Hypothalamus (tissue), 51 donors: ENCODE measurements at regions not wholly inside any gene's neighbourhood (a gene's known extent, or its start where the extent isn't known, plus 50 kb on each side); places are given as distances from the start of the nearest gene placed in this dataset.
A peak's percentile ranks its signal among the peaks of the same experiment; 100 is the strongest.
"Not testable (repeated sequence)": the region's sequence is repeated elsewhere in the genome, so short reads cannot be mapped to it uniquely, and the experiment has no call there.

Experiments
- DNase-seq, 51 donors: peaks; one replicate each; lab custom pipeline; 2025; lab: John Stamatoyannopoulos, UW

DNA sequence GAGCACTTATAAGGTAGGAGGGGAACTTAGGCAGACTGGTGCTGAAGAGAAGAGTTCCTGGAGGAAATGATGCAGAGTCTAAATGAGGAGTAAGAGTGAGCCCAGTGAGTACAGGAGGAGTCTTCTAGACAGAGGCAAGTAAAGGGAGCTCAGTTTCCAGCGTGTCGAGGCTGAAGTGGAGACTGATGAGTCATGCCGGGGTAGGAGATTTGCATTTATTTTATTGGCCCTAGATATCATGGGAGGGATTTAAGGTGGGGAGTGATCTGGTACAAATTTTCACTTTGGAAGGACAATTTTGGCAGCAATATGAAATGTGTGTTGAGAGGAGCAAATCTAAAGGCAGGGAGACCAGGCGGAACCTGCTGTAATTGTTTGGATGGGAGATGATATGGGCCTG is 157.5 kb downstream of the TTC8 start:
- no peak for DNase-seq

DNA sequence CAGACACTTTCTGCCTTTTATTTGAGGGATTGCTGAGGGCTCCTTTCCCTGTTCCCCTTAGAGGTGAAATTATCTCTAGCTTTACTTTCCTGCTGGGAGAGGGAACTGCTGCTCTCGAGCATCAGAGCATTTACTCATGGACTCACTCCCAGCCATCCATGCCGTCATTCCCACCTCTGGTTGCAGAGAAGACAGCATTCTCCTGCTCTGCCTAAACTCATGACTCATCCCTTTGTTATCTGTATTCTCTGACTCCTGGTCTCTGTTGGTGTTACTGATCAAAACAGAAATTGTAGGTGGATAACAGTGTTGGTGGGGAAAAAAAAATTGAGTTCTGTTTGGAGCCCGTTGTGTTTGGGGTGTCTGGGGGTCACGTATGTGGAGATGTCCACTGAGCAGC is 159.3 kb downstream of the TTC8 start:
- no peak for DNase-seq

DNA sequence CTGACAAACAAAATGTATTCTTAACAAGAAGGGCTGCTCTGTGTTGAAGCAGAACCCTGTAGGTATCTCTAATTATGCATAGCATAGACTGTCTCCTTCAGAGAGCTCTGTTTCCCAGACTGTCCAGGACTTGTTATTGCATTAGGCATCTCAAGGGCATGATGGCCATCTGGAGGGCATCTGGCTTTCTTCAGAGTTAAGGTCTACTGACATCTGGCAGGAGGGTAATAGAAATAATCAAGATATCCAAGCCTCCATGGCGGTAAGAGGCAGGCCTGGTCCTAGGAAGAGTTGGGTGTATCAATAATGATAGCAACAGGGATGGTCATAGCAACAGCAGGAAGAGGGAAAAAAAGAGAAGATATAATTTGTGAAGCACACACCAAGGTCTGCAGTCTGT is 161.2 kb downstream of the TTC8 start:
- DNase-seq, result no peak

DNA sequence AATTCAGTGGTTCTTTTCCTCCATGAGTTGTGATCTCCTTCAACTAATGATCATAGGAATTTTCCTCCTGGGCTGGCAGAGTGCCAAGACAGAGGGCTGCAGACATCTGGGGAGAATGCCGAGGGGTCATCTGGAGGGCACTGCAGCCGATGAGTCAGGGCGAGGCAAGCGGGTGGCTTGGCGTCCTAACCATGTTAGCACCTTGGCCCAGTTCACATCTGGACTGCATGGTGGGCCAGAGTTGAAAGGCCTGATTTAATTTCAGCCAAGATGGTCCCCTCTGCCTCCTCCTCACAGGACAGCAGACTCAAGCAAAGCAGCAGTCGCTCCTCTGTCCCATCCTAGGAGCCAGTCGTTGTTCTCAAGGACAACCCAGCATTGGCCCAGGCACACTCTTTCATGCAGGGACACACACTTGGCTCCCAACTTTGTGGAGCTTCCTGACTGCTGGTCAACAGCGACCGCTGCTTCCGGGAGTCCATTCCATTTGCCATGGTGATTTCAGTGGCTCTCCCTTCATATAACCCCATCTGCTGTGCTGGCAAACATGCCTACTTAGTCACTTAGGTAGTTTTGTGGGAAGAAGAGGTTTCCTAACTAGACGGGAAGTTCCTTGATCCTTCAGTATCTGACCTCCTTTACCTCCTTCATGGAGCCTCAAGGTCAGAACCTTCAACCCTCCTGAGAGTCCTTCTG is 161.8 kb downstream of the TTC8 start:
- DNase-seq, result no peak

DNA sequence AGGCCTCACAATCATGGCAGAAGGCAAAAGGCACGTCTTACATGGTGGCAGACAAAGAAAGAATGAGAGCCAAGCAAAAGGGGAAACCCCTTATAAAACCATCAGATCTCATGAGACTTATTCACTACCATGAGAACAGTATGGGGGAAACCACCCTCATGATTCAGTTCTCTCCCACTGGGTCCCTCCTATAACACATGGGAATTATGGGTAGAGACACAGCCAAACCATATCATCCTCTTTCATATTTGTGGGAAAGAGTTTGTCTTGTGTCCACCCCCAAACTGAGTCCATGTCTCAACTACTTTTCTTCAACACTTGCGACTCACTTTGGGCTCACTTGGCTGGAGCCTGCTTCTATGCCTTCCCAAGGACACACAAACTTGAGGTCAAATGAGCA is 162.5 kb downstream of the TTC8 start:
- DNase-seq, result not testable (repeated sequence)

DNA sequence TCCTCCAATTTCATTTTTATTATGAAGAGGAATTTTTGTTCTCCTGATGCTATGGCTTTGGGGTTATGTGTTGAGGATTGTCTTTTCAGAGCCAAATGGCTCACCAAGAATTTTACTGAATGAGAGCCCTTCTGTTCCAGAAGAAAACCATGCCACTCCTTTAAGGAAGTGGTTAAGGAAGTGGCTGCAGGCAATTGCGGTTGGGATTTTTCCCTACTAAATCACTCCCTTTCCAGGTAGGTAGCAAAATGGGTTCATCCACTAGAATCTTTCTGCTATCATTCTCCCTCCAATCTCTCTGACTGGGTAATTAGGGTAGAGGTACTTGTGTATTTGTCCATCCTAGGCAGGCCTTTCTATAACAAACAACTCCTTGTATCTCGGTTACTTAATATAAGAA is 163.1 kb downstream of the TTC8 start:
- no peak for DNase-seq

DNA sequence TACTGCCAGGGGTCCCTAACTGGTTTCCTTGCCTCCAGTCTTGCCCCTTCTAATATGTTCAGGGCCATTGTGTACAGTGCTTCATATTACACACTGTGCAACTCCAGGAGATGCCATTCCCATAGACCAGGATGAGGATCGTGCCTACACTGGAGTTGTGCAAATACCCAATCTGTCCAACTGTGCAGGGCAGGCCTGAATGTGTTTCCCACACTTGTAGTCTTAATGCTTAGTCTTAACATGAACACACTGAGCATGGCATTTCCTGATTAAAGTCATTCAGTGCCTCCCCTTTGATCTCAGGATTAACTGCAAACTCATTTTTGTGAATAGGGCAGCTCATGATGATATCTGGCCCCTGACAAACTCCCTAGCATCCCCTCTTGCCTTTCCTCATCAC is 165.5 kb downstream of the TTC8 start:
- DNase-seq, result no peak

DNA sequence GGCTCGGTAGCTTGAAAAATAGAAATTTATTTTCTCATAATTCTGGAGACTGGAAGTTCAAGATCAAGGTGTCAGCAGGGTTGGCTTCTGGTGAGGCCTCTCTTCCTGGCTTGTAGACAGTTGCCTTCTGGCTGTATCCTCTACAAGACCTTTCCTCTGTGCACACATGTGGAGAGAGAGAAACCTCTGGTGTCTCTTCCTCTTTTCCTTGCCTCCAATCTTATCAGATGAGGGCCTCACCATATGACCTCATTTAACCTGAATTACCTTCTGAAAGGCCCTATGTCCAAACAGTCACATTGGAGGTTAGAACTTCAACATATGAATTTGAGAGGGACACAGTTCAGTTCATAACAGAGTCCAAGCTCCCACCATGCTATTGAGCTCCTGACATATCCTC is 166.4 kb downstream of the TTC8 start:
- DNase-seq, result no peak

DNA sequence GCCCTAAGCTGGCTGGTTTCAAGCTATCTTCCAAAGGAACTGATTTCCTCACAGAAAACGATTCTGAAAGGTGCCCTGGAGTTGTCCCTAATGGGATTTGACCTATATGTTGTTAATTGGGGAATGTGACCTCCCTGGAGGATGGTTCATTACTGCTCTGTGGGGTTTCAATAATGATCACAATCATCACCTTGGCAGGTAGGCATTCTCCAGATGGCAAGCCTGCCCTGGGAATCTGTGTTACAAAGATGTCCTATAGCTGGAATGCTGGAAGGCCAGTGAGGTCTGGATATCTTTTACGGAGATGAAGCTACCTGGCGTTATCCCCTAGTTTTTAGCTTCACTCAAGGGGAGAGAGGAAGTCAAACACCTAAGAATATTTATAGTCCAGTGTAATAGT is 167.6 kb downstream of the TTC8 start:
- no peak for DNase-seq

DNA sequence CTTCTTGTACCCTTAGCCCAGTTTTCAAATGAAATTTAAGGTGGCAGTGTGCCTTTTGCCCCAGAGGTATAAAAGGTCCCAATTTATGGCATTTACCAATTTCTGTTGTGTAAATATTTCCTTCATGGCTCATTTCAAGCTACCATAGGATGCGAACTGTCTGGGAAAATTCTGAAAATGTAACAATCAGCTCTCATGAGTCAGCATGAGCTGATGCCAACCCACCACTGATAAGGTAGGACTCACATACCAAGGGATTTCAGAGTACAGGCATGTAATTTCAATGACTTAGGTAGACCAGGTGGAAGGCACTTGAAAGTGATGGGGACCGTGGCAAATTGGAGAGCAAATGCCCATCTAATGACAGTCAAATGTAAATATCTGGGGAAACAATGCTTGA is 169.5 kb downstream of the TTC8 start:
- DNase-seq, result no peak

DNA sequence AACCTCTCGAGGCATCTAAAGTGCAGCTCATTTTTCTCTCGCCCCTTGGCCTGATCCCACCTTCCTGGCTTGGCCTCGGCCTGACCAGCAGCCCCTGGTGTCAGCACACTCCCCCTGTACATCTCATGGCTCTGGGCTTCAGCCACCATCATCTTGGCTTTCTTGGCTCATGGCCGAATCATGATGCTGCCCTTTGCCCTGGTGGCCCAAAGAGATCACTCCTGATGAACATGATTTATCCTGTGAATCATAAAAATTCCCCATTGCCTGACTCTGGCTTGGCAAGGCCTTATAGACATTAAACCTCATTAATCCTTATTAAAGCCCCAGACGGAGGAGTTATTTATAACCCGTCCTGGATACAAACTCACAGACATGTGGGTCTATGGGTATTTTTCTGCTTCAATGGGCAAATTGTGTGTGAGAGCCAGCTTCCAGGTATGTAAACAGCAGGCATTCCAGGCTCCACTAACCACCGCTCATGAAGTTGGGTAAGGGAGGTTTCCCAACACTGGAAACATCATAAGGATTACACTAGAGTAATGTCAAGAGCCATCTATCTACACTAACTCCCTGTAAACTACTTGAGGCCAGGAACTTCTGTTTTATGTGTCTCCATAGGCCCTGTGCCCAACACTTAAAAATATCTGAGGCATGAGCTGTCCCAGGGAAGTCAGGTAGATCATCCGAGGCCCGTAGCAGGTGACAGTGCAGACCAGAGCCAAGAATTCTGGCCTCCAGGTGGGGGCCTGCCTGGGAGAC is 171.2 kb downstream of the TTC8 start:
- DNase-seq, result no peak

DNA sequence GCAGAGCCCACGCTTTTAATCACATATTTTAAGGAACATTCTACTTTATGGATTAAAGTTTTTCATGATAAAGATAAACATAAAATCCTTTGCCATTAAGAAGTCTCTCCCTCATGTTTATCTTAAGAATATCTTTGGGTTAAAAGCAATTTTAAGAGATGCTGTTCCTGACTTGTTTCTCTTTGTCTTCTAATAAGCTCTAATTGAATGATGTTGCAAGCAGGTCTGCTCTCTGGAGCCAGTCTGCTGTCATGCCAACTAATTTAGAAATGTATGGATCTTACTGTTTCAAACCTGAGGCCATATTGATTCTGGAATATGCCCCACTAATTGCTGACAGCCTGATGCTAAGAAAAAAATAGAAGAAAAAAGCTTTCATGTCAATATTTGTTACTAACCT is 173.6 kb downstream of the TTC8 start:
- DNase-seq, result no peak

DNA sequence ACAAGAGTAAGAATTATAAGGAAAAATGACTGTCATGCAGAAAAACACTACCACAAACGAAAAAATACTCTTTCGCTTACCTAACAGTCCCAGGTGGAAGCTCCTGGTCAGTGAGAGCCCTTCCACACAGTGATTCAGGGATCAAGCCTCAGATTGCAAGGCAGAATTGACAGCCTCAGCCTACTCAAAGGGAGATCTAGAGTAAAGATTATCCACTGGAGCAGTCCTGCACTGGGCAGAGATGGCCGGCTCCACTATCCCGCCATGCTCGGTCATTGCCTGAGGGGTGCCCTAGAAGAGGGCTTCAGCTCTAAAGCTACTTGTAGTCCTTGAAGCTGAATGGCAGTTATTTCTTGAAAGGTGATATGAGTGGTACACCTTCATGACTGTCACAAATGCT is 174.7 kb downstream of the TTC8 start:
- no peak for DNase-seq

DNA sequence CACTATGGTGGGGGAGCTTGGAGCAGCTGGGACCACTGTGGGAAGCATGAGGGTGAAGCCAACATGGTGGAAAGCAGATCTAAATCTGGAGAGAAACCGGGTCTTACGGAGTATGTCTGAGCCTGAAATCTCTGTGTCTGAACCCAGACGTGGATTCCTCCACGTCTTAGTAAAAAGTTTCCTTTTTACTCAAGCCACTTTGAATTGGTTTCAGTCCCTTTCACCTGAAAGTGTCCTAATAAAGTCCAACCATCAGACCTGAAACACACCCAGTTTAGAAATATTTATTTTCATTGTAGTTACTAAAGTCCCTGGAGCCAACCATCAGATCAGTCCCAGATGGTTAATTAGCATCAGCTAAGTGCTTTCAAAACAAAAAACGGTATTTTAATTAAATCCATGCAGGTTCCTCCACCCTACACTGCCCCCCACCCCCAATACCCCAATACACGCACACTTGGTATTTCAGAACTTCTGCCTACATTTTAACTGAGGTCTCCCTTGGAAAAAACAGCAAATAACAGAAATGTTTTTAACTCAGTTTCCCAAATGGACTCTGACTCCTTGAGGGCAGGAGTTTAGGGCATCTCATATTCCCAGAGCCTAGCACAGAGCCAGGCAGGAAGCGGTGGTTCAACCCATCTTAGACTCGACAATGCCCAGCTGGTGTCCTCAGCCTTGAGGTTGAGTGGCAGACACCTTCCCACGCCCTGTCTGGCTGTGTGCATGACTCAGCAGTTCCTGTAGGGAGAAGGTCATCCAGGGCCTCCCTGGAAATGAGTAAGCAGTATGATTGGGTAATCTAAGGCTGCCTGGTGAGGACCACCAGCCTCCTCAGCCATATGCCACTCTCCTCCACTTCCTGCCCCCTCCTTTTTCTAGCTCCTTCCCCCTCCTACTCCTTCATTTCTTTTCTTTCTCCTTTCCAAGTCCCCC is 175.8 kb downstream of the TTC8 start:
- peak in 1 of 51 donors; percentile 30 for DNase-seq

DNA sequence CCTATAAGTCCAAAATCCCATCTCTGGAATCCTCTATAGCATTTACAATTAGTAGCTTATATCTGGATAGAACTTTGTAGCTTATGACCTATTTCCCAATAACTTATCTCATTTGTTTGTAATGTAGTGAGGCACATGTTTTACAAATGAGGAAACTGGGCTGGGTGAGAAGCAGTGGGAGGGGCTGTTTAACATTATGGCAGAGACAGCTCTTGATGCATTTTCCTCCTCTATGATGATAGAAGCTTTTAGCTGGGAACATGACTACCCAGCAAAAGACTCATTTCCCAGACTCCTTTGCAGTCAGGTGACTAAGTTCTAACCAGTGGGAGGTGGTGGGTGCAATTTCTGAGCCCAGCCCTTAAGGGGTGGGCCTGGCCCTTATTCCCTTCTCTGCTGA is 179.7 kb downstream of the TTC8 start:
- no peak for DNase-seq

DNA sequence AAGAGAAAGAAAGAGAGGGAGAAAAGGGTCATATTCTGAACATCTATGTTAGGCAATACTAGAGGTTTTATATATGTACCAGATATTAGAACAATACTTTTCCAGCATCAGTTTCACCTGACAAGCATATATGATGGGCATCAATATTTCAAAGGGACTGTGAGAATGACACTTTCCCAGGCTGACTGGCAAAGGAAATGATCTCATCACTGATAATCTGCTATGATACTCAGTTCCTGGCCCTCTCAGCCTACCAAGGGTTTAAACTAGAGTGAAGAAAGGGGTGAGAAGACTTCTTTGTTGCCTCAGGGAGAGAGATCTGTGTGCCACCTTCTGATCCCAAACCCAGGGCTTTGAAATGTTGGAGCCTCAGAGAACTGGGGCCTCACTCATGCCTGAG is 183.5 kb downstream of the TTC8 start:
- no peak for DNase-seq

DNA sequence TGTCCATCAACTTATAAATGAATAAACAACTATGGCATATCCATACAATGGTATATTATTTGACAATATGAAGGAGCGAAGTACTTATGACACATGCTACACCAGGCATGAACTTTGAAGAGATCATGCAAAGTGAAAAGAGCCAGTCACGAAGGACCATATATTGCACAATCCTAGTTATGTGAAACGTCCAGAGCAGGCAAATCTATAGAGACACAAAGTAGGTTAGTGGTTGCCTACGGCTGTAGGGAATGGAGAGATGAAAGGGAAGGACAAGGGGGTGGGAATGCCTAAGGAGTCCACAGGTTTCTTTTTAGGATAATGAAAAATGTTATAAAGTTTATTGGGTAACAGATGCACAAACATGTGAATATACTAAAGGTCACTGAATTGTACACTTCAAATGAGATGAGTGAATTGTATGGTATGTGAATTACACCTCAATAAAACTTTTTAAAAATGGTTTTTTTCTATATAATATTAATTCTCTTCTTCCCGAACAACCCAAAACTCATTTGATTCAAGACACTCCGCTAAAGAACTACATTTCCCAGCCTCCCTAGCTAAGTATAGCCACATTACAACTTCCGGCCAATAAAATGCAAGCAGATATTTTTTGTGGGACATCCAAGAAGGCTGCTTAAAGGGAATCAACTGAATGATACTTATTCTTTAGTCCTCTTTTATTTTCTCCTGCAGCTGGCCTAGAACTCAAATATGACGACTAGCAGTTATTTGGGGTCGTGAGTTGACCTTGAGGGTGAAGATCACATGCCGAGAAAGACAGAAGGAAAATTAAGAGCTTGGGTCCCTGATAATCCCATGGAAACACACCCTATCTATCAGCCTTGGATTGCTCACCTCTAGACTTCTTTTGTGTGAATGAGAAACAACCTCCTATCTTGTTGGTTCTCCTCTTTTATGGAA is 187.2 kb downstream of the TTC8 start:
- no peak for DNase-seq

DNA sequence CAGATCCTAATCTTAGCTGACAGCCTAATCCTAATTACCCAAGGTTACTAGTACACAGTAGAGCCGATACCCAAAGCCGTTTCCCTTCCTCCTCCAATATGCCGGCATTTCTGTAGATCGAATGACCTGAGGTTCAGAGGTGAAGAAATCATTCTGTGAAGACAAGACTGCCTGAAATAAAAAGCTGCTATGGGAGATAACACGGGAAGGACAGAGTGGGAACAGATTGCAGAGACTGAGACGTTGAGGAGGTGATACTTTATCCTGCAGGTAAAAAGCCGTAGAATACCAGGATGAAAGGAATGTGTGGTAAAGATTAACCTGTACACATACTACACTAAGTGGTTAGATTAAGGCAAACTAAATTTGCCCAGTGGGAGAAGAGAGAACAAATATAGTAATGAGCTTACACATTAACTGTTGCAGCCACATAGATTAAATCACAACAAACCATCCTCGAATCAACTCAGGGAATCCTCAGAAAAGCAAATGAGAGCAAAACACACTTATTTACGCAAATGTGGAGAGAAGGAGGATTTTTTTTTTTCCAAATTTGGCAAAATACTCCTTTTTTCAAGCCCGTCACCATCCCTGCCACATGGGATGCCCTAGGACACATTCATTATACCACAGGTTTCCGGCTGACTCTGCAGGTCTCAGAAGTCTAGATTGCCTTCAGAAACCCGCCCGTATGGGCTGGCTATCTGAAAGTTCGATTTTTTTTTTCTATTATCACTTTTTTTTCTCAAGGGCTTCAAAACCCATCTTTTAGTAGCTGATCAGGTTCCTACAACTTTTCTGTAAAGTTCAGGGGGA is 188.0 kb downstream of the TTC8 start:
- DNase-seq, result no peak

DNA sequence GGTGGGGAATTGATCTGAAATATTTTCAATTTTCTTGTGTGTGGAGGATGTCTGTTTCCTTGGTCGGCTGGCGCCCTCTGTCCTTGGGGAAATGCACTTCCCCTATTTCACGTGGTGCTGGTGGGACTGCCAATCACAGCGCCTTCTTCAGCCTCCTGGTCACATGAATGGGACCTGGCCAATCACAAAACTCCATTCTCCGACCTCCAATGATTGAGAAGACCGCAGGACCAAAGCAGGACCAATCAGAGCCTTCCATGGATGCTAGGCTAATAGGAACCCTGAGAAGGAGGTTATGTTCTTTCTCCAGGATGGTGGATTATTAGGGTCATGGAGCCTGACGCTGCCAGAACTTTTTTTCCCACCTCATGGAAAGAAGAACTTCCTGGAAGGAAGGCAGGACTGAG is 188.7 kb downstream of the TTC8 start:
- DNase-seq, result no peak
